ENCODE measurements at regions not wholly inside any gene's neighbourhood (a gene's known extent, or its start where the extent isn't known, plus 50 kb on each side); places are given as distances from the start of the nearest gene placed in this dataset.

DNA sequence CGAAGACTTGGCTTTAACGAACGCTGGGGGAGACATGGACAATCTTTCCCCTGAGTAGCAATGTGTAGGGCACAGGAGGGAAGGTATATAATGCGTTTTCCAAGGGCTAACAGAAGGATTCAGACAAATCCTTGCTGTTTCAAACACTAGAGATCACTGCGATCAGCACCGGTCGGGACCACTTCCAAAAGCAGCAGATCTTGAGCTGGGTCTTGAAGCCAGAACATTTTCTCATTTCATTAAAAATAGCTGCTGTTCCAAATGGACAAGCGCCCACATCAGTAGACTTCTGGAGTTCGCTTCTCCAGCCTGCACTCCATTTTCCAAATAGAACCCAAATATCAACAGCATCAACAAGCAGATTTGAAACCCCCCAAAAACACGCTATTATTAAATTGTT is 65.1 kb upstream of the MAPRE2 start:
- Histone ChIP-seq H4K91ac (ENCODE audit: insufficient read depth, low read depth, low read length) (no peak overlapping the region), H3K4me2 (ENCODE audit: low read depth, low read length) (no peak overlapping the region), H4K8ac (ENCODE audit: low read depth in 2 of 2, low read length in 2 of 2) (no peak overlapping the region), H2AK9ac (replicated peaks; ENCODE audit: low read depth, low read length, poor library complexity) (no peak overlapping the region), H3K56ac (ENCODE audit: extremely low read depth, insufficient read depth, low read length) (no peak overlapping the region), H3K27ac (ENCODE audit: insufficient read depth, low read length) (no peak overlapping the region), H3K9ac (ENCODE audit: low read depth, low read length) (no peak overlapping the region), H2BK120ac (ENCODE audit: low read depth, low read length) (no peak overlapping the region), H2AFZ (replicated peaks; ENCODE audit: low read length, poor library complexity) (no peak overlapping the region), H3K18ac (ENCODE audit: low read depth, low read length) (no peak overlapping the region), H3K79me1 (ENCODE audit: low read depth in 1 of 2, low read length in 2 of 2) (no peaks in the 10 kb centered on the region), H3K4me1 (ENCODE audit: control insufficient read depth, insufficient read depth, low read length) (no peaks in the 10 kb centered on the region), H3K4me3 (ENCODE audit: insufficient read depth, low read depth, low read length) (no peak overlapping the region), H3K23ac (ENCODE audit: low read depth, low read length) (no peak overlapping the region), H3K4ac (ENCODE audit: low read depth, low read length) (no peak overlapping the region), H2BK20ac (ENCODE audit: low read depth, low read length) (no peak overlapping the region), H3K36me3 (ENCODE audit: control insufficient read depth, insufficient read depth, low read length) (no peaks in the 10 kb centered on the region), H3K27me3 (ENCODE audit: control insufficient read depth, insufficient read depth, low read length) (peaks cover 25% of the 10 kb centered on the region), H3K9me1 (ENCODE audit: insufficient read depth, low read length) (no peaks in the 10 kb centered on the region), H3K9me3 (ENCODE audit: control insufficient read depth, insufficient read depth, low read length) (no peaks in the 10 kb centered on the region), H2BK15ac (ENCODE audit: low read depth, low read length) (no peak overlapping the region), H2BK5ac (ENCODE audit: low read depth, low read length, poor library complexity, severe bottlenecking) (no peak overlapping the region), H4K5ac (ENCODE audit: low read depth, low read length) (no peak overlapping the region), H2AK5ac (ENCODE audit: low read depth, low read length) (no peak overlapping the region), H3K14ac (replicated peaks; ENCODE audit: low read depth, low read length) (no peak overlapping the region), H4K20me1 (ENCODE audit: insufficient read depth, low read length) (no peaks in the 10 kb centered on the region; the same call in 1 of the 2 replicates)
- no peak for ATAC-seq (ENCODE audit: low read depth)
- WGBS, 2 experiments (ENCODE audit: extremely low coverage in 2 of 2, insufficient read length in 1 of 2): 7% methylated on average over 3 of the region's 10 CpGs; no CpG with 5 or more reads in 1 of the 2 experiments
- no TSS peak for BruUV-seq (replicated peaks)
- no peak for DNase-seq
- intact Hi-C loops (cut with micrococcal nuclease) (loop anchor here (5.0 to 10.0 kb wide), 2 partner anchors 66 to 381 kb away; partner anchors contain the start of gene MAPRE2), dilution Hi-C loops (cut with HindIII; ENCODE audit: low sequenced_read_pairs, unreplicated experiment) (no loop called here), in situ Hi-C loops (cut with MboI; ENCODE audit: low sequenced_read_pairs) (no loop called here)
- ChIA-PET POLR2A (ENCODE audit: unreplicated experiment) (no interaction called here), CTCF (no interaction called here)
- no peak for TF ChIP-seq MAFK (IDR thresholded peaks at IDR 0.05; ENCODE audit: low read depth, low read length)
- TF ChIP-seq SMC3 (IDR thresholded peaks at IDR 0.05; ENCODE audit: low read depth, low read length): no peak
- TF ChIP-seq, protein P1, sequence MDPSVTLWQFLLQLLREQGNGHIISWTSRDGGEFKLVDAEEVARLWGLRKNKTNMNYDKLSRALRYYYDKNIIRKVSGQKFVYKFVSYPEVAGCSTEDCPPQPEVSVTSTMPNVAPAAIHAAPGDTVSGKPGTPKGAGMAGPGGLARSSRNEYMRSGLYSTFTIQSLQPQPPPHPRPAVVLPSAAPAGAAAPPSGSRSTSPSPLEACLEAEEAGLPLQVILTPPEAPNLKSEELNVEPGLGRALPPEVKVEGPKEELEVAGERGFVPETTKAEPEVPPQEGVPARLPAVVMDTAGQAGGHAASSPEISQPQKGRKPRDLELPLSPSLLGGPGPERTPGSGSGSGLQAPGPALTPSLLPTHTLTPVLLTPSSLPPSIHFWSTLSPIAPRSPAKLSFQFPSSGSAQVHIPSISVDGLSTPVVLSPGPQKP (IDR thresholded peaks at IDR 0.05; ENCODE audit: borderline replicate concordance, low read depth, low read length): no peak
- no peak for TF ChIP-seq MXI1 (IDR thresholded peaks at IDR 0.05; ENCODE audit: borderline replicate concordance, low read depth, low read length)
- TF ChIP-seq FOS (IDR thresholded peaks at IDR 0.05; ENCODE audit: low read depth, low read length): no peak
- no peak for TF ChIP-seq POLR2A (IDR thresholded peaks at IDR 0.05; ENCODE audit: low read depth, low read length)
- TF ChIP-seq, protein P2, sequence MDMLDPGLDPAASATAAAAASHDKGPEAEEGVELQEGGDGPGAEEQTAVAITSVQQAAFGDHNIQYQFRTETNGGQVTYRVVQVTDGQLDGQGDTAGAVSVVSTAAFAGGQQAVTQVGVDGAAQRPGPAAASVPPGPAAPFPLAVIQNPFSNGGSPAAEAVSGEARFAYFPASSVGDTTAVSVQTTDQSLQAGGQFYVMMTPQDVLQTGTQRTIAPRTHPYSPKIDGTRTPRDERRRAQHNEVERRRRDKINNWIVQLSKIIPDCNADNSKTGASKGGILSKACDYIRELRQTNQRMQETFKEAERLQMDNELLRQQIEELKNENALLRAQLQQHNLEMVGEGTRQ (IDR thresholded peaks at IDR 0.05; ENCODE audit: low read depth, low read length): no peak
- no peak for TF ChIP-seq CHD1 (IDR thresholded peaks at IDR 0.05; ENCODE audit: low read depth, low read length)
- no peak for TF ChIP-seq RCOR1 (IDR thresholded peaks at IDR 0.05; ENCODE audit: insufficient replicate concordance, low read length)
- TF ChIP-seq RFX5 (IDR thresholded peaks at IDR 0.05; ENCODE audit: low read depth, low read length): no peak
- TF ChIP-seq, protein P3, sequence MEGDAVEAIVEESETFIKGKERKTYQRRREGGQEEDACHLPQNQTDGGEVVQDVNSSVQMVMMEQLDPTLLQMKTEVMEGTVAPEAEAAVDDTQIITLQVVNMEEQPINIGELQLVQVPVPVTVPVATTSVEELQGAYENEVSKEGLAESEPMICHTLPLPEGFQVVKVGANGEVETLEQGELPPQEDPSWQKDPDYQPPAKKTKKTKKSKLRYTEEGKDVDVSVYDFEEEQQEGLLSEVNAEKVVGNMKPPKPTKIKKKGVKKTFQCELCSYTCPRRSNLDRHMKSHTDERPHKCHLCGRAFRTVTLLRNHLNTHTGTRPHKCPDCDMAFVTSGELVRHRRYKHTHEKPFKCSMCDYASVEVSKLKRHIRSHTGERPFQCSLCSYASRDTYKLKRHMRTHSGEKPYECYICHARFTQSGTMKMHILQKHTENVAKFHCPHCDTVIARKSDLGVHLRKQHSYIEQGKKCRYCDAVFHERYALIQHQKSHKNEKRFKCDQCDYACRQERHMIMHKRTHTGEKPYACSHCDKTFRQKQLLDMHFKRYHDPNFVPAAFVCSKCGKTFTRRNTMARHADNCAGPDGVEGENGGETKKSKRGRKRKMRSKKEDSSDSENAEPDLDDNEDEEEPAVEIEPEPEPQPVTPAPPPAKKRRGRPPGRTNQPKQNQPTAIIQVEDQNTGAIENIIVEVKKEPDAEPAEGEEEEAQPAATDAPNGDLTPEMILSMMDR (conservative IDR thresholded peaks at IDR 0.05; ENCODE audit: low read depth, low read length): no peak
- TF ChIP-seq BHLHE40 (IDR thresholded peaks at IDR 0.05; ENCODE audit: low read depth, low read length): no peak
- no peak for TF ChIP-seq NFE2L2 (IDR thresholded peaks at IDR 0.05; ENCODE audit: low read depth, low read length)
- no peak for TF ChIP-seq RAD21 (IDR thresholded peaks at IDR 0.05; ENCODE audit: low read length)
- TF ChIP-seq MAZ (IDR thresholded peaks at IDR 0.05; ENCODE audit: borderline replicate concordance, low read depth, low read length): no peak
- TF ChIP-seq CEBPB (IDR thresholded peaks at IDR 0.05; ENCODE audit: low read depth, low read length): no peak
